SK-N-SH treated with all-trans-retinoic acid at 6 μM for 48 hours (cell line): ENCODE measurements at regions not wholly inside any gene's neighbourhood (a gene's known extent, or its start where the extent isn't known, plus 50 kb on each side); places are given as distances from the start of the nearest gene placed in this dataset.
A peak's percentile ranks its signal among the peaks of the same experiment; 100 is the strongest.

ENCODE experiments used
- ATAC-seq: fragments of 200-7000 bp; cut with Tn5 transposase; 3 replicates; pipeline ENCODE4 v1.9.1; 2020; ENCODE audit warnings: mild to moderate bottlenecking, moderate library complexity
- ARNTL ChIP-seq: fragments of 450-650 bp; formaldehyde crosslinking; IDR thresholded peaks from 2 replicates; pipeline ENCODE4 v1.5.0; 2020; ENCODE audit warnings: low read depth, mild to moderate bottlenecking, moderate library complexity, borderline replicate concordance
- BACH2 ChIP-seq: fragments of 250-450 bp; sonication (Bioruptor Pico); IDR thresholded peaks from 2 replicates; pipeline ENCODE4 v1.9.0; 2021; ENCODE audit warnings: mild to moderate bottlenecking, borderline replicate concordance
- CSDC2 ChIP-seq: fragments of 250-450 bp; sonication (Bioruptor Pico); IDR thresholded peaks from 2 replicates; pipeline ENCODE4 v1.5.0; 2020; ENCODE audit warnings: mild to moderate bottlenecking, moderate library complexity
- ESRRG ChIP-seq: fragments of 250-450 bp; sonication (Bioruptor Pico); IDR thresholded peaks from 2 replicates; pipeline ENCODE4 v1.6.1; 2021; ENCODE audit warnings: mild to moderate bottlenecking
- GLIS3 ChIP-seq: fragments of 250-450 bp; sonication (Bioruptor Pico); IDR thresholded peaks from 2 replicates; pipeline ENCODE4 v1.5.0; 2020; ENCODE audit warnings: mild to moderate bottlenecking, moderate library complexity
- ISL1 ChIP-seq: fragments of 250-450 bp; sonication (Bioruptor Pico); IDR thresholded peaks from 2 replicates; pipeline ENCODE4 v2.1.2; 2022; ENCODE audit warnings: mild to moderate bottlenecking, moderate library complexity
- OSR1 ChIP-seq: fragments of 250-450 bp; sonication (Bioruptor Pico); IDR thresholded peaks from 2 replicates; pipeline ENCODE4 v1.8.0; 2022; ENCODE audit warnings: moderate library complexity, mild to moderate bottlenecking, inconsistent platforms
- RARB ChIP-seq: fragments of 250-450 bp; sonication (Bioruptor Pico); IDR thresholded peaks from 2 replicates; pipeline ENCODE4 v1.8.0; 2021; ENCODE audit warnings: mild to moderate bottlenecking, moderate library complexity
- SNAI2 ChIP-seq: fragments of 250-450 bp; sonication (Bioruptor Pico); IDR thresholded peaks from 2 replicates; pipeline ENCODE4 v1.5.0; 2020; ENCODE audit warnings: mild to moderate bottlenecking, moderate library complexity
- TCF4 ChIP-seq: fragments of 250-450 bp; sonication (Bioruptor Pico); IDR thresholded peaks from 2 replicates; pipeline ENCODE4 v1.8.0; 2021; ENCODE audit warnings: mild to moderate bottlenecking, moderate library complexity, borderline replicate concordance
- TOX ChIP-seq: fragments of 250-450 bp; sonication (Bioruptor Pico); IDR thresholded peaks from 2 replicates; pipeline ENCODE4 v1.8.0; 2021; ENCODE audit warnings: mild to moderate bottlenecking, moderate library complexity, borderline replicate concordance
- ZC3H10 ChIP-seq: fragments of 250-450 bp; sonication (Bioruptor Pico); IDR thresholded peaks from 2 replicates; pipeline ENCODE4 v1.5.1; 2021; ENCODE audit warnings: mild to moderate bottlenecking, moderate library complexity
- ZFP3 ChIP-seq: fragments of 250-450 bp; sonication (Bioruptor Pico); IDR thresholded peaks from 2 replicates; pipeline ENCODE4 v1.5.0; 2020; ENCODE audit warnings: mild to moderate bottlenecking, moderate library complexity
- ZFP30 ChIP-seq: fragments of 450-650 bp; formaldehyde crosslinking; IDR thresholded peaks from 2 replicates; pipeline ENCODE4 v1.5.0; 2022; ENCODE audit warnings: mild to moderate bottlenecking, moderate library complexity
- ZNF565 ChIP-seq: fragments of 450-650 bp; formaldehyde crosslinking; conservative IDR thresholded peaks from 2 replicates; pipeline ENCODE4 v1.5.0; 2020; ENCODE audit warnings: low read depth, mild to moderate bottlenecking, moderate library complexity
- ZNF70 ChIP-seq: fragments of 450-650 bp; formaldehyde crosslinking; IDR thresholded peaks from 2 replicates; pipeline ENCODE4 v1.5.0; 2020; ENCODE audit warnings: mild to moderate bottlenecking, moderate library complexity
- ZNF8 ChIP-seq: fragments of 450-650 bp; formaldehyde crosslinking; IDR thresholded peaks from 2 replicates; pipeline ENCODE4 v1.5.0; 2020; ENCODE audit warnings: mild to moderate bottlenecking, moderate library complexity
- TF ChIP-seq, protein P1 (sequence below): fragments of 250-450 bp; sonication (Bioruptor Pico); IDR thresholded peaks from 2 replicates; pipeline ENCODE4 v1.8.0; 2020; ENCODE audit warnings: mild to moderate bottlenecking, moderate library complexity, borderline replicate concordance
- TF ChIP-seq, protein P2 (sequence below): fragments of 250-450 bp; sonication (Bioruptor Pico); IDR thresholded peaks from 2 replicates; pipeline ENCODE4 v1.5.1; 2020; ENCODE audit warnings: low read depth, mild to moderate bottlenecking, moderate library complexity
- TF ChIP-seq, protein P3 (sequence below): fragments of 250-450 bp; sonication (Bioruptor Pico); IDR thresholded peaks from 2 replicates; pipeline ENCODE4 v1.8.0; 2021; ENCODE audit warnings: low read depth, mild to moderate bottlenecking, moderate library complexity, borderline replicate concordance

DNA sequence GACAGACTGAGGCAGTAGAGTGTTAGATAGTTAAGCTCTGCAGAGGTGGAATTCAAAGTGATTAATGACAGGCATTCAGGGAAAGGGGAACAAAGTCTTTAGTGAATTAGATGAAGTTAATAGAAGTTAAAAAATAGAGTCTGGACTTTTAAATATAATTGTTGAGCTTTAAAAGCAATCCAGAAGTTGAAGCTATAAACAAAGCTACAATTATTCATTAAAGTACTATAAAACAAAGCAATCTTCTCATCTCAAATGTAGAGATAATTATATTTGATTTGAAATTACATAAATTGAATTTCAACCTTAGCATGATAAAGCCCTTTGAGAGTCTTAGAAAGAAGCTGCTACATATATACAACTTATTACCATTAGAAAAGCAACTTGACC is 710.6 kb downstream of the MRPL39 start:
- peak; percentile 17; the same call in 1 of the 3 replicates for ATAC-seq
- TF ChIP-seq ISL1 (CRISPR knock-in tag): peak; percentile 81
- TF ChIP-seq ZC3H10 (CRISPR knock-in tag): peak; percentile 66; the same call in 1 of the 2 replicates
- TF ChIP-seq TOX: no peak

DNA sequence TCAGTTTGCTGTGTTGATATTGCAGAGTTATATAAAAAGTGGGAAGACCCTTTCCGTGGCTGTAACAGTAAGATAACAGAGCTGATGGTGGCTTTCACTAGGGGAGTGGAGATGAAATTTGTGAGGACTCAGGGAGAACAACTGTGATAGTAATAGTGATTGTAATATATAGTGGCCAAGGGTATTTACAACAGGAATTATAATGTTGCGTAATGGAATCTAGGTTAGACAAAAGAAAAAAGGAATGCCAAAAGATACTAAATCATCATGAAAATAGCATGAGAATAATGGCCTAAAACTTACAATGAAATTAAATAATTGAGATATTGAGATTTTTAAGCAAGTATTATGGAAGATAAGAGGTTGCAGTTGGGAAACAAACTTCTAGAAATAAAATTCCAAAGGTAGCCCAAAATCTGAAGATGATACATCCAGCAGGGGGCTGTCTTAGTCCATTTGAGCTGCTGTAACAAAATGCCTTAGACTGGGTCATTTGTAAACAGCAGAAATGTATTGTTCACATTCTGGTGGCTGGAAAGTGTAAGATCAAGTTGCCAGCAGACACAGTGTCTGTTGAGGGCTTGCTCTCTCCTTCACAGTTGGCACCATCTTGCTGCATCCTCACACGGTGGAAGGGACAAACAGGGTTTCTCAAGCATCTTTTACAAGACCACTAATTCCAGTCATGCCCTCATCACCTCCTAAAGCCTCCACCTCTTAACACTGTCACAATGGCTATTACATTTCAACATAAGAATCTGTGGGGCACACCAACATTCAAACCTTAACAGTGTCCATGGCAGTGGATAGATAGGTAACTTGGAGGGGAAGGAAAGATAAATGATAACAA is 711.2 kb downstream of the MRPL39 start:
- ATAC-seq: peak; percentile 98
- TF ChIP-seq ISL1 (CRISPR knock-in tag): 0 out of 2 replicates have a peak, but pooled peaks have one; percentile 25
- TF ChIP-seq TCF4: no peak
- TF ChIP-seq, all 23 proteins: peak for 1

DNA sequence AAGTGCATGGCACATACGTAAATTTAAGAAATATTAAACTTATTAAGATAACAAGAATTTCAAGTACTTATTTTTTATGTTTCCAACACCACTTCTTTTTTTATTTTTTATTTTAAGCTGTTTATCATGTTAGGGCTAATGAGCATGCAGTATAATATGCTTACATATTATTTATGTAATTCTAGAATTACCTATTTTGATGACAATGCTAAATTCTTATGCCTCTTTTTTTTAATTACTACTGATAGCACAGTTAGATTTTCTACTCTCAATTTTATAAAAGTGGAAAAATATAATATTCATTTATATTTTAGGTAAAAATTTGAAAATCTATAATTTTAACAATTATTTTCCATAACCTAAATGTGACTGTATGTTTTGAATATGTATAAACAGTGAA is 713.0 kb downstream of the MRPL39 start:
- no peak for ATAC-seq
- TF ChIP-seq GLIS3 (CRISPR knock-in tag): no peak
- TF ChIP-seq, protein P1, sequence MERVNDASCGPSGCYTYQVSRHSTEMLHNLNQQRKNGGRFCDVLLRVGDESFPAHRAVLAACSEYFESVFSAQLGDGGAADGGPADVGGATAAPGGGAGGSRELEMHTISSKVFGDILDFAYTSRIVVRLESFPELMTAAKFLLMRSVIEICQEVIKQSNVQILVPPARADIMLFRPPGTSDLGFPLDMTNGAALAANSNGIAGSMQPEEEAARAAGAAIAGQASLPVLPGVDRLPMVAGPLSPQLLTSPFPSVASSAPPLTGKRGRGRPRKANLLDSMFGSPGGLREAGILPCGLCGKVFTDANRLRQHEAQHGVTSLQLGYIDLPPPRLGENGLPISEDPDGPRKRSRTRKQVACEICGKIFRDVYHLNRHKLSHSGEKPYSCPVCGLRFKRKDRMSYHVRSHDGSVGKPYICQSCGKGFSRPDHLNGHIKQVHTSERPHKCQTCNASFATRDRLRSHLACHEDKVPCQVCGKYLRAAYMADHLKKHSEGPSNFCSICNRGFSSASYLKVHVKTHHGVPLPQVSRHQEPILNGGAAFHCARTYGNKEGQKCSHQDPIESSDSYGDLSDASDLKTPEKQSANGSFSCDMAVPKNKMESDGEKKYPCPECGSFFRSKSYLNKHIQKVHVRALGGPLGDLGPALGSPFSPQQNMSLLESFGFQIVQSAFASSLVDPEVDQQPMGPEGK (CRISPR knock-in tag): no peak
- TF ChIP-seq ZNF70: no peak
- TF ChIP-seq RARB (CRISPR knock-in tag): no peak
- TF ChIP-seq ISL1 (CRISPR knock-in tag): no peak
- no peak for TF ChIP-seq ZNF8 (CRISPR knock-in tag)
- TF ChIP-seq SNAI2: no peak
- TF ChIP-seq OSR1 (CRISPR knock-in tag): no peak
- no peak for TF ChIP-seq ARNTL (CRISPR knock-in tag)

DNA sequence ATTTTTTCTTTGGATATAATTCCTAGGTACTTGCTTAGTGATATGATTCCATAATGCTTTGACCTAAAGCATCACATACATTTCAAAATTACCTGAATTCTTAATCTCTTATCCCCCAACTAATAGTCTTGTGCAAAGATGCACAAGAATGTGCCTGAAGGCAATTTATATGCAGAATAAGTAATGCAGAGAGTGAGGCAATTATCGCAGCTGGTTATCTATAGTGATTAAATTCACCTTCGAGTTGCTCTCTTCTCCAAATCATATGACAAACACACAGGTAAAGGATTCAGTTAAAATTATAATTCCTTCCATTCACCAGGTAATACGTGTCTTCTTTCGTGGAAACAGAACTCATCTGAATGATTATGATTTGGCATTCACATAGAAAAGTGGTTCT is 717.3 kb downstream of the MRPL39 start:
- no peak for TF ChIP-seq BACH2 (CRISPR knock-in tag)
- no peak for ATAC-seq

DNA sequence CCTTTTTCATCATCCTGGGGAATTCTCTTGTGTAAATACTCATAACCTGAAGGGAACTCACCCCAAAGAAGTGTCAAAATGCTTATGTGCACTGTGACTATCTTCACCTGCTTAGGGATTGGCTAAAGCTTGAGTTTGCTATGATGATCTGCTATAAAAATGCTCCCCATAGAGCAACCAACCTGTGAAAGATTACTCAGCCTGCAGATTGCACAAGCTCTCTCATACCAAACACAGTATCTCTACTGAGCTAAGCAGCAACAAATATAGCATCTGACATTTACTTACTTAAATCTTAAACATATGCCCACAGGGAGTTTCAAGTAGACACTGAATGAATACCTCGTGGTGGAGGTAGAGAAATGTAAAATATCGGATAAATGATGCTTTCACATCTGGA is 725.8 kb downstream of the MRPL39 start:
- TF ChIP-seq, protein P1 (CRISPR knock-in tag): no peak
- TF ChIP-seq ZFP3 (CRISPR knock-in tag) (no peak), ZNF70 (no peak), ZNF8 (CRISPR knock-in tag) (no peak), ISL1 (CRISPR knock-in tag) (no peak), OSR1 (CRISPR knock-in tag) (no peak)
- TF ChIP-seq, protein P2, sequence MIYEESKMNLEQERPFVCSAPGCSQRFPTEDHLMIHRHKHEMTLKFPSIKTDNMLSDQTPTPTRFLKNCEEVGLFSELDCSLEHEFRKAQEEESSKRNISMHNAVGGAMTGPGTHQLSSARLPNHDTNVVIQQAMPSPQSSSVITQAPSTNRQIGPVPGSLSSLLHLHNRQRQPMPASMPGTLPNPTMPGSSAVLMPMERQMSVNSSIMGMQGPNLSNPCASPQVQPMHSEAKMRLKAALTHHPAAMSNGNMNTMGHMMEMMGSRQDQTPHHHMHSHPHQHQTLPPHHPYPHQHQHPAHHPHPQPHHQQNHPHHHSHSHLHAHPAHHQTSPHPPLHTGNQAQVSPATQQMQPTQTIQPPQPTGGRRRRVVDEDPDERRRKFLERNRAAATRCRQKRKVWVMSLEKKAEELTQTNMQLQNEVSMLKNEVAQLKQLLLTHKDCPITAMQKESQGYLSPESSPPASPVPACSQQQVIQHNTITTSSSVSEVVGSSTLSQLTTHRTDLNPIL (CRISPR knock-in tag): no peak
- ATAC-seq: no peak

DNA sequence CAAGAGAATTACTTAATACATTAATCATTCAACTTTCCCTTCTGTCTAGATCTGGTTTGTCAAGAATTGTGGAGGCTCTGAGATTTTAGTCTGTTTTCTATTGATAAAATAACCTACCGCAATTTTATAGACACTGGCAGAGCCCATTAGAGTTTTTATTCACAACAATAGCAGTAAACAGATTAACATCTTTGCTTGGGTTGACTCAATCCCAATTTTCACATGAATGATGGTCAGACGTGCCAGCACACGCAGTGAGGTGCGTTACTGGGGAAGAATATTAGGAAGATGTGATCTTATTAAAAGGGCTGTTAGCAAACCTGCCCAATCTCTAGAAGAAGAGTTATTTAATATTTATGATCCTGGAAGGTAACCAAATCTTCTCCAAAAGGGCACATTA is 736.6 kb downstream of the MRPL39 start:
- TF ChIP-seq ESRRG (CRISPR knock-in tag): no peak
- TF ChIP-seq ZNF8 (CRISPR knock-in tag): no peak
- no peak for TF ChIP-seq ZC3H10 (CRISPR knock-in tag)
- no peak for TF ChIP-seq GLIS3 (CRISPR knock-in tag)
- no peak for TF ChIP-seq CSDC2 (CRISPR knock-in tag)
- no peak for TF ChIP-seq ZFP3 (CRISPR knock-in tag)
- TF ChIP-seq BACH2 (CRISPR knock-in tag): no peak
- no peak for TF ChIP-seq ZNF565
- TF ChIP-seq OSR1 (CRISPR knock-in tag): no peak
- no peak for TF ChIP-seq TCF4
- TF ChIP-seq, protein P3, sequence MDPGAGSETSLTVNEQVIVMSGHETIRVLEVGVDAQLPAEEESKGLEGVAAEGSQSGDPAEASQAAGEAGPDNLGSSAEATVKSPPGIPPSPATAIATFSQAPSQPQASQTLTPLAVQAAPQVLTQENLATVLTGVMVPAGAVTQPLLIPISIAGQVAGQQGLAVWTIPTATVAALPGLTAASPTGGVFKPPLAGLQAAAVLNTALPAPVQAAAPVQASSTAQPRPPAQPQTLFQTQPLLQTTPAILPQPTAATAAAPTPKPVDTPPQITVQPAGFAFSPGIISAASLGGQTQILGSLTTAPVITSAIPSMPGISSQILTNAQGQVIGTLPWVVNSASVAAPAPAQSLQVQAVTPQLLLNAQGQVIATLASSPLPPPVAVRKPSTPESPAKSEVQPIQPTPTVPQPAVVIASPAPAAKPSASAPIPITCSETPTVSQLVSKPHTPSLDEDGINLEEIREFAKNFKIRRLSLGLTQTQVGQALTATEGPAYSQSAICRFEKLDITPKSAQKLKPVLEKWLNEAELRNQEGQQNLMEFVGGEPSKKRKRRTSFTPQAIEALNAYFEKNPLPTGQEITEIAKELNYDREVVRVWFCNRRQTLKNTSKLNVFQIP (CRISPR knock-in tag): no peak
- TF ChIP-seq ZFP30 (CRISPR knock-in tag): no peak
- TF ChIP-seq, protein P2 (CRISPR knock-in tag): no peak
- TF ChIP-seq ZNF70: no peak
- TF ChIP-seq RARB (CRISPR knock-in tag): no peak
- no peak for TF ChIP-seq ARNTL (CRISPR knock-in tag)
- ATAC-seq: no peak
